Loucy (cell line): ENCODE measurements at regions not wholly inside any gene's neighbourhood (a gene's known extent, or its start where the extent isn't known, plus 50 kb on each side); places are given as distances from the start of the nearest gene placed in this dataset.
"Not testable (repeated sequence)": the region's sequence is repeated elsewhere in the genome, so short reads cannot be mapped to it uniquely, and the experiment has no call there.

Experiments
- CTCF ChIP-seq: fragments of 200-600 bp; sonication (generic); conservative IDR thresholded peaks from 2 replicates; pipeline ENCODE4 v1.5.1; 2014; ENCODE audit warnings: mild to moderate bottlenecking, antibody characterized with exemption, low read length
- EZH2phosphoT487 ChIP-seq: fragments of 200-600 bp; IDR thresholded peaks from 2 replicates; pipeline ENCODE4 v1.6.1; 2018; ENCODE audit warnings: antibody characterized with exemption, mild to moderate bottlenecking, moderate library complexity, borderline replicate concordance

- TF ChIP-seq CTCF, EZH2phosphoT487: not testable (repeated sequence)
These were observed 459.6 kb downstream of the CDH11 start for GRCh38 chr16:64662312-64662711.
